ENCODE measurements at regions not wholly inside any gene's neighbourhood (a gene's known extent, or its start where the extent isn't known, plus 50 kb on each side); places are given as distances from the start of the nearest gene placed in this dataset.

GRCh38 chr10:130409931-130410330 is 273.7 kb downstream of the GLRX3 start:
- Histone ChIP-seq H3K4me1 (ENCODE audit: insufficient read depth, low read length) (no peaks in the 10 kb centered on the region), H3K27me3 (ENCODE audit: insufficient read depth, low read length) (no peaks in the 10 kb centered on the region)

GRCh38 chr10:130411496-130412085 is 275.4 kb downstream of the GLRX3 start:
- no peaks in the 10 kb centered on the region for H3K4me1 ChIP-seq (ENCODE audit: insufficient read depth, low read length)
- no peak overlapping the region for H3K4me3 ChIP-seq (ENCODE audit: low read length)
- H3K9me3 ChIP-seq (ENCODE audit: low read depth, low read length): no peaks in the 10 kb centered on the region
- no peaks in the 10 kb centered on the region for H3K27me3 ChIP-seq (ENCODE audit: insufficient read depth, low read length)

More at GRCh38 chr10:130409931-130410330, 273.7 kb downstream of the GLRX3 start:
- Histone ChIP-seq H3K4me3 (ENCODE audit: low read length) (no peak overlapping the region), H3K9me3 (ENCODE audit: low read depth, low read length) (no peaks in the 10 kb centered on the region)

GRCh38 chr10:130412317-130412716 is 276.1 kb downstream of the GLRX3 start:
- Histone ChIP-seq H3K4me1 (ENCODE audit: insufficient read depth, low read length) (no peaks in the 10 kb centered on the region), H3K27me3 (ENCODE audit: insufficient read depth, low read length) (no peaks in the 10 kb centered on the region), H3K4me3 (ENCODE audit: low read length) (no peak overlapping the region), H3K9me3 (ENCODE audit: low read depth, low read length) (no peaks in the 10 kb centered on the region)

DNA sequence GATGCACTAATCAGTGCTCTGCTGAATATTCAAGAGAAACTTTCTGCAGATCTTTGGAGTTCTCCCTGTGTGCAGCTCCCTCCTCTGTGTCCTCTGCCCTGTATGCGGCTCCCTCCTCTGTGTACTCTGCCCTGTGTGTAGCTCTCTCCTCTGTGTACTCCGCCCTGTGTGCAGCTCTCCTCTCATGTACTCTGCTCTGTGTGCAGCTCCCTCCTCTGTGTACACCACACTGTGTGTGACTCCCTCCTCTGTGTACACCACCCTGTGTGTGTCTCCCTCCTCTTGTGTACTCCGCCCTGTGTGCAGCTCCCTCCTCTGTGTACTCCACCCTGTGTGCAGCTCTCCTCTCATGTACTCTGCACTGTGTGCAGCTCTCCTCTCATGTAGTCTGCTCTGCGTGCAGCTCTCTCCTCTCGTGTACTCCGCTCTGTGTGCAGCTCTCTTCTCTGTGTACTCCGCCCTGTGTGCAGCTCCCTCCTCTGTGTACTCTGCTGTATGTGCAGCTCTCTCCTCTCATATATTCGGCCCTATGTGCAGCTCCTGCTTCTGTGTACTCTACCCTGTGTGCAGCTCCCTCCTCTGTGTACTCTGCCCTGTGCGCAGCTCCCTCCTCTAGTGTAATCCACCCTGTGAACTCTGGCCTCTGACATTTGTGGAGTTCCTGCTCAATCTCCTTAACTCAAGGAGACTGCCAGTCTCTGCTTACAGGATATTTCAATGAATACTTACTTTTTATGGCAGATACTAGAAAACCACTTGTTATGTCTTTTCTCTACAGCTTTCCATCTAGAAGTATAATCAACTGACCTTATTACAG is 280.4 kb downstream of the GLRX3 start:
- no peaks in the 10 kb centered on the region for H3K9me3 ChIP-seq (ENCODE audit: low read depth, low read length)
- H3K27me3 ChIP-seq (ENCODE audit: insufficient read depth, low read length): no peaks in the 10 kb centered on the region
- no peak overlapping the region for H3K4me3 ChIP-seq (ENCODE audit: low read length)
- no peaks in the 10 kb centered on the region for H3K4me1 ChIP-seq (ENCODE audit: insufficient read depth, low read length)

- Histone ChIP-seq H3K4me1 (ENCODE audit: insufficient read depth, low read length) (no peaks in the 10 kb centered on the region), H3K27me3 (ENCODE audit: insufficient read depth, low read length) (no peaks in the 10 kb centered on the region), H3K4me3 (ENCODE audit: low read length) (no peak overlapping the region), H3K9me3 (ENCODE audit: low read depth, low read length) (no peaks in the 10 kb centered on the region)
These were observed 282.5 kb downstream of the GLRX3 start for GRCh38 chr10:130418731-130419130.

GRCh38 chr10:130421909-130422308 is 285.7 kb downstream of the GLRX3 start:
- Histone ChIP-seq H3K27me3 (ENCODE audit: insufficient read depth, low read length) (no peaks in the 10 kb centered on the region), H3K9me3 (ENCODE audit: low read depth, low read length) (no peaks in the 10 kb centered on the region), H3K4me1 (ENCODE audit: insufficient read depth, low read length) (no peaks in the 10 kb centered on the region), H3K4me3 (ENCODE audit: low read length) (no peak overlapping the region)

GRCh38 chr10:130422366-130423324 is 286.5 kb downstream of the GLRX3 start:
- Histone ChIP-seq H3K9me3 (ENCODE audit: low read depth, low read length) (no peaks in the 10 kb centered on the region), H3K27me3 (ENCODE audit: insufficient read depth, low read length) (no peaks in the 10 kb centered on the region), H3K4me1 (ENCODE audit: insufficient read depth, low read length) (no peaks in the 10 kb centered on the region), H3K4me3 (ENCODE audit: low read length) (no peak overlapping the region)

- H3K27me3 ChIP-seq (ENCODE audit: insufficient read depth, low read length): no peaks in the 10 kb centered on the region
- no peaks in the 10 kb centered on the region for H3K4me1 ChIP-seq (ENCODE audit: insufficient read depth, low read length)
- H3K4me3 ChIP-seq (ENCODE audit: low read length): no peak overlapping the region
- no peaks in the 10 kb centered on the region for H3K9me3 ChIP-seq (ENCODE audit: low read depth, low read length)
These were observed 287.5 kb downstream of the GLRX3 start for GRCh38 chr10:130423455-130424305.

DNA sequence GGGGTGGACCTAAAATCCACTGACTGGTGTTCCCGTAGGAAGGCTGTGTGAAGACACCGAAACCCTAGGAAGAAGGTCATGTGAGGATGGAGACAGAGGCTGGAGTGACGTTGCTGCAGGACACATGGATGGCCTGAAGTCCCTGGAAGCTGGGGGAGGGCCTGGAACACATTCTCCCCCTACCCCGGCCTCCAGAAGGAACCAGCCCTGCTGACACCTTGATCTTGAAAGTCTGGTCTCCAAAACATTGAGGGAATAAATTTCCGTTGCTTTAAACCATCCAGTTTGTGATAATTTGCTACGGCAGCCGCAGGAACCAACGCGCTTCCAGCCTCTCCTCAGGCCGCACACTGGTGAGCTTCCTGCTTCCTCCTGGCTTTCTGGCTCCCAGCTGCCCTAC is 288.2 kb downstream of the GLRX3 start:
- H3K4me1 ChIP-seq (ENCODE audit: insufficient read depth, low read length): no peaks in the 10 kb centered on the region
- H3K9me3 ChIP-seq (ENCODE audit: low read depth, low read length): no peaks in the 10 kb centered on the region
- no peak overlapping the region for H3K4me3 ChIP-seq (ENCODE audit: low read length)
- H3K27me3 ChIP-seq (ENCODE audit: insufficient read depth, low read length): no peaks in the 10 kb centered on the region

DNA sequence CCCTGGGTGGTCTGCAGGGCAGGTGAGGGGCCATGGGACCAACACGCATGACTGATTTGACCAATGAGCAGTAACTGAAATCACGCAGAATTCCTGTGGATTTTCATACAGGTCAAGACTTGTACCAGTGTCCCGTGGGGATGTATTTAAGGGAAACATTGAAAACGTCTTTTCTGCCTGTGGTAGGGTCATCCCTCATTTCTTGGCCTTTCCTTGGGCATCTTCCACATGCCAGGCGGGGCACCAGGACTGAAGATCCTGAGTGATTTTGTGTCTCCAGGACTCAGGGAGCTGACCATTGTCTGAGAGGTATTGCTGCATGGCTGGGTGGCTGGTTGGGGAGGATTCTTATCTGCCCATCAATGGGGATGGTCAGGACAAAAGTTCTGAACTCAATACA is 289.0 kb downstream of the GLRX3 start:
- Histone ChIP-seq H3K9me3 (ENCODE audit: low read depth, low read length) (no peaks in the 10 kb centered on the region), H3K4me3 (ENCODE audit: low read length) (no peak overlapping the region), H3K27me3 (ENCODE audit: insufficient read depth, low read length) (no peaks in the 10 kb centered on the region), H3K4me1 (ENCODE audit: insufficient read depth, low read length) (no peaks in the 10 kb centered on the region)

- no peaks in the 10 kb centered on the region for H3K4me1 ChIP-seq (ENCODE audit: insufficient read depth, low read length)
- H3K4me3 ChIP-seq (ENCODE audit: low read length): no peak overlapping the region
- no peaks in the 10 kb centered on the region for H3K27me3 ChIP-seq (ENCODE audit: insufficient read depth, low read length)
- no peaks in the 10 kb centered on the region for H3K9me3 ChIP-seq (ENCODE audit: low read depth, low read length)
These were observed 289.8 kb downstream of the GLRX3 start for GRCh38 chr10:130425881-130426435.

DNA sequence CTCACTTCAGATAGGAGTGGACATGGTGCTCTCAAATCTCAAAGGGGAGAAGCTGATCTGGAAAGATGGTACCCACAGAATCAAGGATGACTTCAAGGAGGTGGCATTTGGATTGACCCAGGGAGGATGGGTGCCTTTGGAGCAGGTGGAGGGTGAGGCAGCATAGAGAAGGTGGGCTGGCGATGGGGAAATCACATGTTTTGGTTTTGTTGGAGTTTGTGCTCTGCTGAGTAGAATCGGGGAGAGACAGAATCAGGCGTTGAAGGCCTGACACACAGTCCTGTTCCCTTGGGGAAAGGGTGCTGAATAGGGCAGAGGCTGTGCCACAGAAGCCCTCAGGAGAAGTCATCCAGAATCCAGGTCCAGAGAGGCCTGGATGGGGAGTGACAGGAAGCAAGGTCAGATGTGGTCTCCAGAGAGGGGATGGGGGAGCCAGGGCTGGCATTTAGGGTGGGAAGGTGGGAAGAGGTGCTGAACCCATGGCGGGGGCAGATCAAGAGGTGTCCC is 291.1 kb downstream of the GLRX3 start:
- Histone ChIP-seq H3K27me3 (ENCODE audit: insufficient read depth, low read length) (no peaks in the 10 kb centered on the region), H3K9me3 (ENCODE audit: low read depth, low read length) (no peaks in the 10 kb centered on the region), H3K4me3 (ENCODE audit: low read length) (no peak overlapping the region), H3K4me1 (ENCODE audit: insufficient read depth, low read length) (no peaks in the 10 kb centered on the region)

- Histone ChIP-seq H3K9me3 (ENCODE audit: low read depth, low read length) (no peaks in the 10 kb centered on the region), H3K4me3 (ENCODE audit: low read length) (no peak overlapping the region), H3K4me1 (ENCODE audit: insufficient read depth, low read length) (no peaks in the 10 kb centered on the region), H3K27me3 (ENCODE audit: insufficient read depth, low read length) (no peaks in the 10 kb centered on the region)
These were observed 292.7 kb downstream of the GLRX3 start for GRCh38 chr10:130428936-130429335.

DNA sequence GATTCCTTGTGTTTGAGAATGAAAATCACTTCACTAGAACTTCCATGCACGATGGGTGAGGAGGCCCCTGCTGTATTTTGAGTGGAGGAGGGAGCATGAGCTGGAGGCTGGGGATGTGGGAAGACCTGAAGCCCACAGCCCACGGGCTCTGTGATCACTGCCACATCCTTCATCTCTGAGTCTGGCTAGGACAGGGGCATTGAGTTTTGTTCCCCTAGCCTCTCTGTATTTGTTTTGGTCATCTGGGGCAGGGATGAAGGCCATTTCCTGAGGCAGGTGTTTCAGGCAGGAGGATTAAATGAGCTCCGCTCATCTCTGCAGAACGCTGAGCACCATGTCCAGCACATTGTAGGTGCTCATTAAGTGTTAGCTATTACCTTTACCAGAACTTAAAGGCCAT is 293.6 kb downstream of the GLRX3 start:
- Histone ChIP-seq H3K9me3 (ENCODE audit: low read depth, low read length) (no peaks in the 10 kb centered on the region), H3K4me3 (ENCODE audit: low read length) (no peak overlapping the region), H3K4me1 (ENCODE audit: insufficient read depth, low read length) (no peaks in the 10 kb centered on the region), H3K27me3 (ENCODE audit: insufficient read depth, low read length) (no peaks in the 10 kb centered on the region)

Measured in mononuclear cell (primary cell).